ENCODE measurements at regions not wholly inside any gene's neighbourhood (a gene's known extent, or its start where the extent isn't known, plus 50 kb on each side); places are given as distances from the start of the nearest gene placed in this dataset.

GRCh38 chr7:149569025-149569725, 71.6 kb upstream of the ZNF746 start (continued):
- TF ChIP-seq CHD7 (IDR thresholded peaks at IDR 0.05; ENCODE audit: insufficient replicate concordance, low read length) (peak; percentile 76), TCF12 (IDR thresholded peaks at IDR 0.05; ENCODE audit: low read depth, low read length) (0 out of 2 replicates have a peak, but pooled peaks have one; percentile 19), YY1 (IDR thresholded peaks at IDR 0.05; ENCODE audit: low read depth, low read length) (peak; percentile 69; the same call in 1 of the 2 replicates), GTF2F1 (IDR thresholded peaks at IDR 0.05; ENCODE audit: borderline replicate concordance, low read depth, low read length) (no peak), BRCA1 (IDR thresholded peaks at IDR 0.05; ENCODE audit: low read depth, low read length) (no peak), EP300 (IDR thresholded peaks at IDR 0.05; ENCODE audit: borderline replicate concordance in 1 of 2, low read depth in 2 of 2, low read length in 2 of 2) (peak in 1 of 2 experiments; percentile 12; a peak in 1 of 3 replicates), ATF2 (IDR thresholded peaks at IDR 0.05; ENCODE audit: low read length) (peak; percentile 47; the same call in 1 of the 2 replicates)
- TF ChIP-seq, protein P1, sequence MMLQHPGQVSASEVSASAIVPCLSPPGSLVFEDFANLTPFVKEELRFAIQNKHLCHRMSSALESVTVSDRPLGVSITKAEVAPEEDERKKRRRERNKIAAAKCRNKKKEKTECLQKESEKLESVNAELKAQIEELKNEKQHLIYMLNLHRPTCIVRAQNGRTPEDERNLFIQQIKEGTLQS (IDR thresholded peaks at IDR 0.05; ENCODE audit: insufficient read depth, low read depth, low read length): no peak

Data from H1 (cell line).